NAMALWA (cell line): ENCODE measurements at regions not wholly inside any gene's neighbourhood (a gene's known extent, or its start where the extent isn't known, plus 50 kb on each side); places are given as distances from the start of the nearest gene placed in this dataset.

Source experiments
- DNase-seq: peaks from one replicate; pipeline ENCODE4 v3.0.0-alpha.2; 2015; ENCODE audit warnings: low spot score

GRCh38 chr7:12130609-12131008 lies 80.5 kb upstream of the TMEM106B start:
- no peak for DNase-seq

- no peak for DNase-seq
Measured at GRCh38 chr7:12131122-12131521, 80.0 kb upstream of the TMEM106B start.

GRCh38 chr7:12133865-12134264 lies 77.2 kb upstream of the TMEM106B start:
- no peak for DNase-seq

GRCh38 chr7:12136523-12136922 lies 74.6 kb upstream of the TMEM106B start:
- no peak for DNase-seq

DNA sequence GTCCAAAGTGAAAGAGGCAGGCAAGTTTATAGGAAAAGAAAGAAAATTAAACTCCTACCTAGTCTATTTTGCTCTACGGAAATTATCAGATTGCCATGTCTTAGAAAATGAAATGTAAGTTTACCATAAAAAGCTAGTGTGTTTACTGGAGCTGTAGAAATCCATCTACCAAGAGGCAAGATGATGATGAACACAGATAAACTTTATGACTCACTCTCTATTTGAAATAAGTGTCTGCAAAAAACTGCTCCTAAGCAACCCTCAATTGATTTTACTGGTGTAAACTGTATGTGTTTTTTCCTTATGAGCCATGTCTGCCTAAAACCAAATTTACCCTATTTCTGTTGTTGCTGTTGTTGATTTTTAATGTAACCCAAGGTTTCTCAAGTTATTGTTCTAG lies 73.8 kb upstream of the TMEM106B start:
- no peak for DNase-seq

DNA sequence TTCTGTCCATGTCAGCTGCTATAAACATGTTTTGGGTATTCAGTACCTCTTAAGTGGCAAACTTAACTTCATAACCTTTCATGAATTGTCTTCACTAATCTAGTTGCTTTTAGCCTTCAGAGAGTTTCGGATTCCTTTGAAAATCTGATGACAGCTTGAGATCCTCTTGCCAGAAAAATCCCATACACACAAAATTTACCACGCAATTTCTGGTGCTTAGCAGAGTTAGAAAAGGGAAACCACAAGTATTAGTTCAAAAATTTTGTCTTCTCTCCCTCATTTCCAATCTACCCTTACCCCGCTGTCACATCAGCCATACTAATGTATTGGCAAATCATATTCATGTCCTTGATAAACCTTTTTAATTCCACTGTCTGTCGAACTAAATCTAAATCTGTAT lies 72.7 kb upstream of the TMEM106B start:
- DNase-seq, result no peak

GRCh38 chr7:12139416-12139815 lies 71.7 kb upstream of the TMEM106B start:
- no peak for DNase-seq

DNA sequence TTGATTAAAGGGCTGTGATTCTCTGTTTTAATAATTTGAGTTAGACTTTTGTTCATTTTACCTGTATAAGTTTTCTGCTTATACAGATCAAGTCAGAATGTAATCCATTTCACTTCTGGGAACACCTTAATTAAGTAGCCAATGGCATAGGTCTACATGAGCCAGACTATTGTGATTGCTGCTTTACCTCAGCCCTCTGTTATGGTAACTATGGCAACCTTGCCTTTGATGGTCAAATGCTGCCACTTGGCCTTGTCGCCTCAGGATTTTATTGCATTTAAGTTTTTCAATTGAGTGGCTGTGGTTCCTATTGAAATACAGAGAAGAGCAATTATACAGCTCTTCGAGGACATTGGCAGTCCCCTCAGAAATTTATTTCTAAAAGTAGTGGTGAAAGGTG lies 64.3 kb upstream of the TMEM106B start:
- DNase-seq, result no peak

DNA sequence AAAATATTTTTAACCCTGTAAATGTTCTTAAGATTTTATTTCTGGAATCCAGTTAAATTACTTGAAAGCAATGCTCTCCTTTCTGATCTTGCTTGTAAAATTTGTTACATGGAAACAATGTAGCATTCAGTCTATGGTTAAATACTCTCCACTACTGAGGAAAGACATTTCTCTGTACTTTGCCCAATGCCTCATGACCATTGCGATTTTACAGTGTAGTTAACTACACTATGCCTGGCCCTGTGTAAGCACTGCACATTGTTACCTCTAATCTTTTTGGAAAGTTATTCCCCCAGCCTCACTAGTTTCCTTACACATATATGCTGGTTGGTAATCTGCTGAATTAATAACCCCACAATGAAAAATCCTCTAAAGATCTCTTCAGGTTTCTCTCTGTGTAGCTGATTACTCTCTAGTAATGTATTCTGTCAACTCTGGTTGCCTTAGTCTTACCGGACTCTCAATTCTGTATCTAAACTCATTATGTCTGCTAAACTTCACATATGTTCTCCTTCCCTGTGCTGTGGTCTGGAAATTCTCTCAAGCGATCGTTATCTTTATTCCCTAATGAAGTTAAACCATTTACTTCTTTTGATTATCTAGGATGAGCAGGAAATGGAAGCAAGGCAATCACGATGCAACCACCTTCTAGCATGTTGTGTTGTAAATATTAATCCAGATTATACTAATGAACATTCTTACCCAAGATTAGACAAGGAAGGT lies 58.7 kb upstream of the TMEM106B start:
- DNase-seq, result no peak

- DNase-seq, result no peak
Measured at GRCh38 chr7:12154119-12154518, 57.0 kb upstream of the TMEM106B start.

DNA sequence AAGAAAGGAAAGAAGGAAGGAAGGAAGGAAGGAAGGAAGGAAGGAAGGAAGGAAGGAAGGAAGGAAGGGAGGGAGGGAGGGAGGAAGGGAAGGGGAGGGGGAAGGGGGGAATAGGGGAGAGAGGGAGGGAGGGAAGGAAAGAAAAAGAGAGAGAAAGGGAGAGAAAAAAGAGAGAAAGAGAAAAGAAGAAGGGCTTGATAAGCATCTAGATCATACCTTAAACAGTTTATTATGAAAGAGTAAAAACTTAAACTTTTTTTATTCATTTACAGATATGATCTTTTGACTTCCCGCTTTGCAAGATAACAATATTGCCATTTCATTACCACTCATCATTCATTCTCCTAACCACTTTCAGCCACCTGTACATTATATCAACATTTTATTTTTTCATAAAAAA lies 53.6 kb upstream of the TMEM106B start:
- DNase-seq, result no peak

DNA sequence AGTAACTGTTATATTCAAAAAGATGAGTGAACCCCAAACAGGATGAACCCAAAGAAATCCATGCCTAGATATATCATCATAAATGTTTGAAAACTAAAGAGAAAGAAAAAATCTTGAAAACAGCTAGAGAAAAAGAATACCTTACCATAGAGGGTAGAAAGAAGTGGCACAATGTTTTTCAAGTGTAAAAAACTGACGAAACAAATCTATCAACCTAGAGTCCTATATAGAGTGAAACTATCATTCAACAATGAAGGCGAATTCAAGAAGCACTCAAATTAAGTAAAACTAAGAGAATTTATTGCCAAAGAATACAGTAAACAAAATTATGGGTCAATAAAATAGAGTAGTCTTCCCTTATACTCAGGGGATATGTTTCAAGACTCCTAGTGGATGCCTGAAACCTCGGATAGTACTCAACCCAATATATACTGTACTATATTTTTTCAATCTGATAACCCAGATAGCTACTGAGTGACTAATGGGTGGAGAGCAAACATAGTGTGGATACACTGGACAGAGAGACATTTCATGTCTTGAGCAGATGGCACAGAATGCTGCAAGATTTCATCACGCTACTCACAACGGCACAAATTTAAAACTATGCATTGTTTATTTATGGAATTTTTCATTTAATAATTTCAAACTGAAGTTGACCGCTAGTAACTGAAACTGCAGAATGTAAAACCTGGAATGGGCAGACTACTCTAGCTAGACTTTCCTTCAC lies 52.6 kb upstream of the TMEM106B start:
- DNase-seq, result no peak

GRCh38 chr7:12161146-12161545 lies 49.9 kb upstream of the TMEM106B start:
- no peak for DNase-seq
